ENCODE measurements at regions not wholly inside any gene's neighbourhood (a gene's known extent, or its start where the extent isn't known, plus 50 kb on each side); places are given as distances from the start of the nearest gene placed in this dataset.
"Not testable (repeated sequence)": the region's sequence is repeated elsewhere in the genome, so short reads cannot be mapped to it uniquely, and the experiment has no call there.

DNA sequence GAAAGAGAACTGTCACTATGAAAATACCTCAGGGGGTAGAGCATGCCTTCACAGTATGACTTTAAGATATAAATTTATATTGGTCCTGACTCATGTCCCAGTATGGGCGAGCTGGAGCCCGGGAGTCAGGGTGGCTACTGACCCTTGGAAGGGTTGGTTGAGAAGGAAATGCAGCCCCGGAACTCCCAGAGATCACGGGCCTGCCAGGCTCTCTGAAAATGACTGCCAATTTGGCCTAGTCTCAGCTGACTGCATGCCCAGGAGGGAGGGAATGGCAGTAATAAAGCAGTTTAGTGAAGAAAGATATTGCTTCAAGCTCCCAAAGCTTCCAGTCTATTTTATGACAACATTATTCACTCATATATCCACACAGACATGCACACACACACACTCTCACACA is 299.0 kb downstream of the NR2F2 start:
- intact Hi-C loops (cut with DNase I): no loop called here
- peak; percentile 8 for DNase-seq (ENCODE audit: low spot score)
- no peaks in the 10 kb centered on the region for H3K27me3 ChIP-seq (replicated peaks; ENCODE audit: insufficient read depth)
- H3K4me1 ChIP-seq (replicated peaks): no peaks in the 10 kb centered on the region
- no peak overlapping the region for H3K4me3 ChIP-seq
- H3K9me3 ChIP-seq: no peaks in the 10 kb centered on the region
- H3K36me3 ChIP-seq: no peaks in the 10 kb centered on the region
- H3K27ac ChIP-seq: no peak overlapping the region
- TF ChIP-seq POLR2A (IDR thresholded peaks at IDR 0.05) (no peak), POLR2AphosphoS5 (IDR thresholded peaks at IDR 0.05) (no peak)
- TF ChIP-seq, protein P1, sequence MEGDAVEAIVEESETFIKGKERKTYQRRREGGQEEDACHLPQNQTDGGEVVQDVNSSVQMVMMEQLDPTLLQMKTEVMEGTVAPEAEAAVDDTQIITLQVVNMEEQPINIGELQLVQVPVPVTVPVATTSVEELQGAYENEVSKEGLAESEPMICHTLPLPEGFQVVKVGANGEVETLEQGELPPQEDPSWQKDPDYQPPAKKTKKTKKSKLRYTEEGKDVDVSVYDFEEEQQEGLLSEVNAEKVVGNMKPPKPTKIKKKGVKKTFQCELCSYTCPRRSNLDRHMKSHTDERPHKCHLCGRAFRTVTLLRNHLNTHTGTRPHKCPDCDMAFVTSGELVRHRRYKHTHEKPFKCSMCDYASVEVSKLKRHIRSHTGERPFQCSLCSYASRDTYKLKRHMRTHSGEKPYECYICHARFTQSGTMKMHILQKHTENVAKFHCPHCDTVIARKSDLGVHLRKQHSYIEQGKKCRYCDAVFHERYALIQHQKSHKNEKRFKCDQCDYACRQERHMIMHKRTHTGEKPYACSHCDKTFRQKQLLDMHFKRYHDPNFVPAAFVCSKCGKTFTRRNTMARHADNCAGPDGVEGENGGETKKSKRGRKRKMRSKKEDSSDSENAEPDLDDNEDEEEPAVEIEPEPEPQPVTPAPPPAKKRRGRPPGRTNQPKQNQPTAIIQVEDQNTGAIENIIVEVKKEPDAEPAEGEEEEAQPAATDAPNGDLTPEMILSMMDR (IDR thresholded peaks at IDR 0.05): no peak
- WGBS: 9% methylated on average over 4 of the region's 4 CpGs

DNA sequence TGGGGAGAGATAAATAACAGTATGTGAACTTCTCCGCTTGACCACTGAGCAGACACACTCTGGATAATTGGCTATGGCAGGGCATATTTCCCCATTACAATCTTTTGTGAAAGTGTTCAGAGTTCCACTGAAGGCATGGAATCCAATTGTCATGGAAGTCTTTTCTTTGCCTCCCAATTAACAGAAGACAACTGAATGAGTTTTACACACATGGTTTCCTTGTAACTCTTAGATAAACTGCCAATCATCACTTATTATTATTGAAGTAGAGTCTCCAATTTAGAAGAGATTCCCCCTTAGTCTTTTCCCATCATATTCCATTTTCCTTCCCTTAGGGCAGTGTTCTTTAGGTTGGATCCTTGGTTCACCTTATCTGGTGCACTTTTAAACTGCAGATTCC is 308.3 kb downstream of the NR2F2 start:
- H3K9me3 ChIP-seq: no peaks in the 10 kb centered on the region
- WGBS: 85% methylated on average over 1 of the region's 1 CpG

DNA sequence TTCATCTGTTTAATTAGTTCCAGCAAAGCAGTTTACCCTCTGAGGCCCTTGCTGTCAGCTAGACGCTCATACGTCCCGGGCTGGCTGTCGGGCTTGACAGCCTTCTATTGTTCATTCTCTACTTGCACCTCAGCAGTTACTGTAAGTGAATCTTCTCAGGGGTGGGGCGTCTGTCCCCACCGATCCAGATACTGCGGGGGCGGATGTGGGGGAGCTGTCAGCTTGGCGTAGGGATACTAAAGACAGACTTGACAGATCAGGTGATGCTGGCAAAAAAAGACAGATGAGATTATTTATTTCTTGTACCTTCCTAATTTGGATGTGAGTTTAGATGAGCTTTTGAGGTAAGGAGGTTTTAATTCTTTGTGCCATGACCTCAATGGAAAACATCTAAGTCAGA is 315.3 kb downstream of the NR2F2 start:
- no peak for TF ChIP-seq POLR2A (IDR thresholded peaks at IDR 0.05)
- TF ChIP-seq POLR2AphosphoS5 (IDR thresholded peaks at IDR 0.05): no peak
- TF ChIP-seq, protein P1 (IDR thresholded peaks at IDR 0.05): no peak
- no peak overlapping the region for H3K4me3 ChIP-seq
- no peaks in the 10 kb centered on the region for H3K4me1 ChIP-seq (replicated peaks)
- H3K9me3 ChIP-seq: no peaks in the 10 kb centered on the region
- no peaks in the 10 kb centered on the region for H3K36me3 ChIP-seq
- WGBS: 91% methylated on average over 9 of the region's 9 CpGs
- no peak overlapping the region for H3K27ac ChIP-seq
- H3K27me3 ChIP-seq (replicated peaks; ENCODE audit: insufficient read depth): no peaks in the 10 kb centered on the region
- intact Hi-C loops (cut with DNase I): no loop called here
- DNase-seq (ENCODE audit: low spot score): no peak

More for the DNA sequence above, 308.3 kb downstream of the NR2F2 start:
- TF ChIP-seq POLR2A (IDR thresholded peaks at IDR 0.05) (no peak), POLR2AphosphoS5 (IDR thresholded peaks at IDR 0.05) (no peak)
- TF ChIP-seq, protein P1 (IDR thresholded peaks at IDR 0.05): no peak
- Histone ChIP-seq H3K36me3 (no peaks in the 10 kb centered on the region), H3K4me3 (no peak overlapping the region), H3K27me3 (replicated peaks; ENCODE audit: insufficient read depth) (no peaks in the 10 kb centered on the region), H3K27ac (no peak overlapping the region), H3K4me1 (replicated peaks) (no peaks in the 10 kb centered on the region)
- intact Hi-C loops (cut with DNase I): no loop called here
- no peak for DNase-seq (ENCODE audit: low spot score)

DNA sequence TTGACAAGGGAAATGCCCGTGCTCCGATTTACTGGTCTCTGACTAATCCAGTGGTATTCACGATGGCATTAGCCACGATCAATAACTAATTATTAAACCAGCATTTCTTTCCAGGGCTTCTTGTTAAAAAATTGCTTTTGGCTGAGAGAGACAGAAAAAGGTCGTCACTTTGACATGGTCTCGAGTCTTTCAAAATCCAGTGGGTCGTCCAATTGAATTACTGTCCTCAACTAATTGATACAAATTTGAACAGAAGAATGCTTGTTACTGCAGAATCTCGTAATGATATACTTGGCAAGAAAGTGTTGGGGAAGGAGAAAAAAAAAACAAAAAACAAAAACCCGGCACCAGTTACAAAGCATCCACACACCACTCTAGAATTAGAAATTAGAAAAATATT is 318.4 kb downstream of the NR2F2 start:
- H3K27ac ChIP-seq: no peak overlapping the region
- no peak for DNase-seq (ENCODE audit: low spot score)
- H3K36me3 ChIP-seq: no peaks in the 10 kb centered on the region
- H3K4me1 ChIP-seq (replicated peaks): no peaks in the 10 kb centered on the region
- 67% methylated on average over 9 of the region's 9 CpGs for WGBS
- TF ChIP-seq, protein P1 (IDR thresholded peaks at IDR 0.05): no peak
- TF ChIP-seq POLR2AphosphoS5 (IDR thresholded peaks at IDR 0.05) (no peak), POLR2A (IDR thresholded peaks at IDR 0.05) (no peak)
- intact Hi-C loops (cut with DNase I): no loop called here
- H3K9me3 ChIP-seq: no peaks in the 10 kb centered on the region
- H3K4me3 ChIP-seq: no peak overlapping the region
- no peaks in the 10 kb centered on the region for H3K27me3 ChIP-seq (replicated peaks; ENCODE audit: insufficient read depth)

DNA sequence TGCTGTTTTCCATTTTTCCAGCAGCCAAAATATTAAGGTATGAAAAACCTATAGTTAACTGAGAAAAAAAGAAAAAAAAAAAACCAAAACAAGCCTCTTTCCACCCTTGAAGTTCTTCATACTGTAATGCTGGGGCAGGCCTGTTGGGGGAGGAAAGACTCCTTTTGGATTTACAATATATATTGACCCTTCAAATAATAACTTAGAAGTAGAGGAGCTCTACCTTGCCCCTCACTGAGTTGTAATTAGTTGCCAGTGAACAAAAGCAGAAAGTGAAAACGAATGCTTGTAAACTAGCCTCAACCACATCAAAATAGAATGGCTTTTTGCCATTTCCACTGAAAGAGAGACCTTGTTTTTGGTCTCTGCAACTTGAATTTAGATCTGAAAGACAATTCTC is 326.6 kb downstream of the NR2F2 start:
- intact Hi-C loops (cut with DNase I): no loop called here
- Histone ChIP-seq H3K4me3 (no peak overlapping the region), H3K27ac (no peak overlapping the region), H3K27me3 (replicated peaks; ENCODE audit: insufficient read depth) (no peaks in the 10 kb centered on the region), H3K36me3 (no peaks in the 10 kb centered on the region), H3K9me3 (no peaks in the 10 kb centered on the region), H3K4me1 (replicated peaks) (no peaks in the 10 kb centered on the region)
- no peak for TF ChIP-seq POLR2A (IDR thresholded peaks at IDR 0.05)
- TF ChIP-seq, protein P1 (IDR thresholded peaks at IDR 0.05): no peak
- TF ChIP-seq POLR2AphosphoS5 (IDR thresholded peaks at IDR 0.05): no peak
- 43% methylated on average over 1 of the region's 1 CpG for WGBS
- DNase-seq (ENCODE audit: low spot score): no peak

DNA sequence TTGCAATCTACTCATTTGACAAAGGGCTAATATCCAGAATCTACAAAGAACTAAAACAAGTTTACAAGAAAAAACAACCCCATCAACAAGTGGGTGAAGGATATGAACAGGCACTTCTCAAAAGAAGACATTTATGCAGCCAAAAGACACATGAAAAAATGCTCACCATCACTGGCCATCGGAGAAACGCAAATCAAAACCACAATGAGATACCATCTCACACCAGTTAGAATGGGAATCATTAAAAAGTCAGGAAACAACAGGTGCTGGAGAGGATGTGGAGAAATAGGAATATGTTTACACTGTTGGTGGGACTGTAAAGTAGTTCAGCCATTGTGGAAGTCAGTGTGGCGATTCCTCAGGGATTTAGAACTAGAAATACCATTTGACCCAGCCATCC is 336.5 kb downstream of the NR2F2 start:
- 95% methylated on average over 3 of the region's 3 CpGs for WGBS
- H3K36me3 ChIP-seq; intact Hi-C loops (cut with DNase I); H3K27me3 ChIP-seq (replicated peaks; ENCODE audit: insufficient read depth); H3K4me3 ChIP-seq; DNase-seq (ENCODE audit: low spot score); H3K4me1 ChIP-seq (replicated peaks); H3K27ac ChIP-seq; H3K9me3 ChIP-seq: not testable (repeated sequence)

Measured in prostate gland (tissue), 2 donors.